CMK (cell line): ENCODE measurements at regions not wholly inside any gene's neighbourhood (a gene's known extent, or its start where the extent isn't known, plus 50 kb on each side); places are given as distances from the start of the nearest gene placed in this dataset.
A peak's percentile ranks its signal among the peaks of the same experiment; 100 is the strongest.
"Not testable (repeated sequence)": the region's sequence is repeated elsewhere in the genome, so short reads cannot be mapped to it uniquely, and the experiment has no call there.

Source experiments
- DNase-seq: peaks from one replicate; pipeline ENCODE4 v3.0.0-alpha.2; 2010; ENCODE audit warnings: low read depth

- no peak for DNase-seq
These were observed 243.5 kb downstream of the MFSD1 start for GRCh38 chr3:159045279-159045885.

DNA sequence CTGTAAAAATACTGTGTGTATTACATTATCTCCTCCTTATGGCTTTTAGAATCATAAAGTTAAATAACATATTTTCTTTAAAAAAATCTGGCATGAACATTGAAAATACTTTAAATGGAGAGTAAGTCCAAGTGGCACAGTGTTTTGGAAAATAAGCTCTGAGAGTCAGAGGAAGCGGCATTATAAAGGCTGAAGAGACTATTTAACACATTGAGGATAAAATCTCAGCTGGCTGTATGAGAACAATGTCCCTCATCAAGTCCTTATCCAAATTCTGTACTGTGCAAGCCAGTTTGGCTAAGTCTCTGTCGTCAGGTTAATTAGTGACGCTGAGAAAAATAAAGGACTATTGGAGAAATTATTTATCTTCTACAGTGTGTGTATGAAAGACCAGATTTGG, 245.5 kb downstream of the MFSD1 start:
- no peak for DNase-seq

DNA sequence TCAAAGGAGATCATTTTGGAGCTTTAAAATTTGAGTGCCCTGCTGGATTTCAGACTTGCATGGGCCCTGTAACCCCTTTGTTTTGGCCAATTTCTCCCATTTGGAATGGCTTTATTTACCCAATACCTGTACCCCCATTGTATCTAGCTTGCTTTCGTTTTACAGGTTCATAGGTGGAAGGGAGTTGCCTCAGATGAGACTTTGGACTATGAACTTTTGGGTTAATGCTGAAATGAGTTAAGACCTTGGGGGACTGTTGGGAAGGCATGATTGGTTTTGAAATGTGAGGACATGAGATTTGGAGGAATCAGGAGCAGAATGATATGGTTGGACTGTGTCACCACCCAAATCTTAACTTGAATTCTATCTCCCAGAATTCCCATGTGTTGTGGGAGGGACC, 250.6 kb downstream of the MFSD1 start:
- not testable (repeated sequence) for DNase-seq

DNA sequence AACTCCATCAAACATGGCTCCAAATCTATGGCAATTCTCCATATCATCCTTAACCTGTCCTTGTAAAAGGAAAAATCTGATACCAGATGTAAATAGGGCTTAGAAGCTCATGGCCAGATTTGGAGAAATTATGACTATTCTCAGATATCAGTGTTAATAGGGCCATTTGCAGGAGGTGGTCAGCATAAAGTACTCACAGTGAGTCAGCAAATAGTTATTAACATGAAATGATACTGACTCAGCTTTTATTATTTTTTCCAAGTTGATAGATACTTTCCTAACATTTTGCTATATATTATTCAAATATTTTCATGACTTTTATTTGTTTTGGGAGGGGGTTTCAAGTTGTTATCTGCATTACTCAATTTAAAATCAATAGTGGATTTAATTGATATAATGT, 255.8 kb downstream of the MFSD1 start:
- no peak for DNase-seq

GRCh38 chr3:159058859-159059258, 257.0 kb downstream of the MFSD1 start:
- no peak for DNase-seq

- DNase-seq: no peak
These were observed 257.5 kb downstream of the MFSD1 start for GRCh38 chr3:159059395-159059794.

DNA sequence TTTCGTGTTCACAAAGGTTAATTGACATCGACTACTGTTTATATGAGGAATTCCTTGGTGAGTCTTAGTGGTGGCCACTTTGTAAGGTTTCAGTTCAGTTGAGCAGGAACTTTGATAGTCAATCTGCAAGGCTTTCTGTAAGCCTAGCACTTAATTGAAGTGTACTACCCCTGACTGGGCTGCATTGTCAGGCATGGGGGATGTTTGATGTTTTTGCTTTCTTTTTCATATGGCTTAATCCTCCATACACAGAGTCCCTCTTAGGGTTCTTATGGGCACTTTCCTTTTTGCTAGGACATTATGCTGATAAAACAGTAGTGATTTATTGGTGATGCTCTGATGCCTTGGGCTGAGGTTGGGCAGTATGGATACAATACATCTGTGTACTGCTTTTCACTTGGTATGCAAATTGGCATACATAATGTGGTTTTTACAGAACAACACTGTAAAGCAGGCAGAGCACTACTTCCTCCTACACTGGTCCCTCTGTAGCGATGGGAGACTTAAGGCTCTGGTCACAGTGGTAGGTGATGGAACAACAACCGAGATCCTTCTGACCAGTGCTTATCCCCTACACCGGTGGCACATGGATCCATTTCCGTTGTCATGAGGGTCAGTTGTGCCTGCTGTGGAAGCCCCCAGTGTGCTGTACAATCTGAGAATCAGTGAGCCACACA, 261.0 kb downstream of the MFSD1 start:
- DNase-seq: no peak

DNA sequence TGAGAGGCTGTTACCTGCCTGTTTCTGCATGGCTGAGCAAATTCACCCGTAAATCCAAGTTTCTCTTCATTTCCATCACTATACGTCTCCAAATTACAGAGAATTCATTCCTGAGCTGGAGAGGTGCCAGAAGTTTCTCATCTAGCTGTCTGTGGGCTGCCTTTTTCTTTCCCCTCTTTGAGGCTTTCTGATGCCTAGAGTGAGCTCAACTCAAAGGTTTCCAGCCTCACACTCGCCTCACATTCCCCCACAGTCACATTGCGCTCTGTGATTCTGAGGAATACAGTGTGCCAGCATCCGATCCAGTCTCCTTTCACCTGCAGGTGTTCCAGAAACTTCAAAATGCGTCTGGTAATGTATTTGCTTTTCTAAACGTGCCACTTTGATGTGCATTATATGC, 267.2 kb downstream of the MFSD1 start, which contains the start of gene IQCJ:
TSS of gene IQCJ (plus strand) at position 229 of the 400 bp plus-strand sequence.
- DNase-seq: no peak

- DNase-seq: no peak
These were observed 268.1 kb downstream of the MFSD1 start for GRCh38 chr3:159069866-159070425.

GRCh38 chr3:159074756-159075701, 273.2 kb downstream of the MFSD1 start:
- no peak for DNase-seq

- no peak for DNase-seq
These were observed 276.0 kb downstream of the MFSD1 start for GRCh38 chr3:159077860-159078259.

DNA sequence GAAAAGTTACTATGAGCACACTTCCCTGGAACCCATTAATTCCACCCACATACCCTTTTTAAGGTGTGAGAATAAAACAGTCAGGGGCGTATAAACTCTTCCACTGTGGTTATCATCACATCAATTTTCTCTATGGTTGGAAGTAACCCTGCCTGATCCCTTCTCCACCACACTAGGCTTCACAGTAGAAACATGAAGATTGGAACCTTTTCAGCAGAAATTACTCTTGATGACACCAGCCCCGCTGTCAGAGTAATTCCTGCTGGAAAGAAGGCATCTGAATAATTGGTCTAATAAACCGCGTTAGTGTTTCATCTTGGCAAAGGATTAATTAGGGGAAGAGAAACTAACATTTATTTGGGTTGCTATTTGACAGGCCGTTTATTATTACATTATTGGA, 278.4 kb downstream of the MFSD1 start:
- no peak for DNase-seq

DNA sequence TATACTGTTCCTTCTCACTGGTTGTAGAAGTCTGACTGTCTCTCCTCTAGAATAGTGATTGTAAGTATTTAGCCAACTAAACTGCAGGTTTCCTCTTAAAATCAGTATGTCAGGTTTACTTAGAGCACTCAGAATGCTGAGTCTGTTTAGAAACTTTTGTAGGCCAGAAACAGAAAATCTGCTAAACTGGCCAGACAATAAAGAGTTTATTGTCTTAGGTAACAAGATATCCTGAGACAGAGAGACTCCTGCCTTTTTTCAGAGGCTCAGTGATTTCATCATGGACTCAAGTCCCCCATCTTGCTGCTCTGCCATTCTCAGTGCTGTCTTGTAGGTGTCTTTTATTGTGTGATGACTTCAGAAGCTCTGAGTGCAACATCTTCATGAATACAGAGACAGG, 279.0 kb downstream of the MFSD1 start:
- DNase-seq: no peak

DNA sequence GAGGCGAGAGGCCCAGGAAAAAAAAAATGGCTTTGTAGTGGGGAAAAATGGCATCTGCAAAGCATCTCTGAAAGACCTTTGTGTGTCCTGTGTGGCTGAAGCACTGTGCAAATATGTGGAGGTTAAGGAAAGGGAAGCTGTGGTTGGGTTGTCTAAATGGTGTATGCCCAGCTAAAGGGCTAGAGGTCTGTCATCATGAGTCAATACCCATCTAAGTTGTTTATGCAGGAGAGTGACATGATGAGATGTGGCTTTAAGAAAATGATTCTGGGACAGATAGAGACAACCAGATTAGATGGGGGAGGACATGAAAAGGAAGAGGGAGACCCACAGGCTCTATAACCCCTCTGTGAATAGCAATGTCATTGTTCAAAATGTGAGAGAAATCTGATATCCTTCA, 280.7 kb downstream of the MFSD1 start:
- peak; percentile 17 for DNase-seq

- DNase-seq: no peak
These were observed 290.1 kb downstream of the MFSD1 start for GRCh38 chr3:159091936-159092335.

- no peak for DNase-seq
These were observed 300.1 kb downstream of the MFSD1 start for GRCh38 chr3:159102001-159102400.

DNA sequence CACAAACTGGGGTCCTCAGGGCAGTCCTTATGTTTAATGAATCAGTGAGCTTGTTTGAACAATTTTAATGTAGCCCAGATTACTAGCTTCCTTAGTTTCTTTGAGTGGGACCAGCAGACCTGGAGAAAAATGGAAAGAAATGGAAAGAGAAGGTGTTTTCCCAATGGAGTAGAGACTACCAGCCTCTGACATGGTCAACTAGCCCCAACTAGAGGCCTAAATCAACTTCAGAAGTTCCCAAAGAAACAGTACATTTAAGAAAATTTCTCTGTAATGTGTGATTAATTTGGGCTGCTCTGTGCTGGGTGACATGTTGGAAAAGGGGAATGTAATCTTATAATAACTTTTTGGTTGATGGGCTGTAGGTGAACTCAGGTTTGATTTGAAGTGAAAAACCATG, 310.9 kb downstream of the MFSD1 start:
- DNase-seq: no peak

DNA sequence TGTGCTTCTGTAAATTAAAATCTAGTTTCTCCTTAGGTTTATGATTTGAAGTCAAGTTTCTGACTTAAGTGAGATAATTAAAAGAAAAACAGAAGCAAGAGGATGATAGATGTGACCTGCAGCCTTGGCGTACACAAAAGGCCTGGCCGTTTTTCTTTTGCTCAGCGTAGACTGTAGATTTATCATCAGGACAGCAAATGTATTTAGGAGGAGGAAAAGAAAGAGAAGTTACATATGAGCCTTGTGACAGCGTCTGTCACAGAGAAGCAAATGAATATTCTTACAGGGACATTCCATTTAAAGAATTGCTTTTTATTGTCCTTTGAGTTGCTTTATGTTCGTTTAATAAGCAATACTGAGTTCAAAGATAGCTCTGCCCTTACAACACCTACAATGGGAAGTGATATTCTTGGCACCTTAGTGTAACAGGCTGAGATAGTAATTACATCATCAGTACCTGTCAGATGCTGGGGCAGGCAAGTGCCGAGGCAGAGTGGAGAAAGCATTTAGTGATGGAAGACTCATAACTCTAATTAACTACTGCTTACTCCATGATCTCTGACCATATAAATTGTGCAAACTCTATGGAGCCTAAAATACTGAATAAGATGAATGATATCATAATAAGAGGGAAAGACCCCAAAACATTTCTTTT, 311.5 kb downstream of the MFSD1 start:
- DNase-seq: no peak

DNA sequence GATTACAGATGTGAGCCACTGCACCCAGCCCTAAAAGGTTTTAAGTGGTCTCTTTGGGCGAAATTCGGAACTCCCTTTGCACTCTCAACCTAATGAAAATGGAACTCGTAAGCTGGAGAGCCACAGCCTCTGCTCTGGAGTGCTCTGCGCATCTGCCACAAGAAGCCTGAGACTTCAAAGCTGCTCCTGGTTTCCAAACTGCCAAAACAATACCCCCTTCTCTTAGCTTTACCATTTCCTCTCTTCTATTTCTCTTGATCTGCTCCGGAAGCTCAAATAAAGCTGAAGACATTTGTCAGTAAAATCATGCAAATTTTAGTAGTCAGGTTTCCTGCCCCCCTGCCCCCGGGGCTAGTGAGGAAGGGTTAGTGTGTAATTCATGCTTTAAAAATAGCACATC, 312.7 kb downstream of the MFSD1 start:
- no peak for DNase-seq

GRCh38 chr3:159123877-159124276, 322.0 kb downstream of the MFSD1 start:
- no peak for DNase-seq

DNA sequence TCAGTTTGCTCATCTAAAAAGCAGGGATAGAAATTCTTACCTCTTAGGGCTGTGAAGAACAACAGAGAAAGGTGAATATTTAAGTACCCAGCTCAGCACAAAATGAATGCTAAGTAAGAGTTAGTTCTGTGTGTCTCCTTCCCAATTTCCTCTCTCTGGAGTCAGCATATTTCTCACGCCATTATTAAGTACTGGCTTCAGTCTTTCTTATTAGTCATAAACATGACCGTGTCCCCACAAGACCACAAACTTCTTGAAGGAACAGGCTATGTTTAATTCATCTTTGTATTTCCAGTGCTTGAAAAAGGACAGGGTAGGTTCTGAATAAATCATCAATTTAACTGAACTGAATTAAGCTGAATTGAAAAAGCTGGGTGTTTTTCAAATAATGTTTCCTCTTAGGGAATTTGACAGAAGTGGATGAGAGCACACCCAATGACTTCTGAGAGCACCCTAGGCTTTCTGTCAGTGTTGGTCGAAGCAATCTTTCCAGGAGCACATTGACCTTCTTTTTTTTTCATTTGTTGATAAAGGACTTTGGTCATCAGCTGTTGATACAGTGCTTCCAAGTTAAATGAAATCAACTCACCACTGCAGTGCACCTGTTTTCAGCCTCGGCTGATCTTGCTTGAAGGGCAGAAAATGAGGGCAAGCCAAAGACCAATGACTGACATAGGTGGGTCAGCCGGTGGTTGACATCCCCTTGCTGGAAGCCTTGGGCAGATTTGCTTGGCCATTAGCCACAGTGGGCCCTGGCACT, 324.6 kb downstream of the MFSD1 start:
- no peak for DNase-seq
